ENCODE measurements at regions not wholly inside any gene's neighbourhood (a gene's known extent, or its start where the extent isn't known, plus 50 kb on each side); places are given as distances from the start of the nearest gene placed in this dataset.
"Not testable (repeated sequence)": the region's sequence is repeated elsewhere in the genome, so short reads cannot be mapped to it uniquely, and the experiment has no call there.

DNA sequence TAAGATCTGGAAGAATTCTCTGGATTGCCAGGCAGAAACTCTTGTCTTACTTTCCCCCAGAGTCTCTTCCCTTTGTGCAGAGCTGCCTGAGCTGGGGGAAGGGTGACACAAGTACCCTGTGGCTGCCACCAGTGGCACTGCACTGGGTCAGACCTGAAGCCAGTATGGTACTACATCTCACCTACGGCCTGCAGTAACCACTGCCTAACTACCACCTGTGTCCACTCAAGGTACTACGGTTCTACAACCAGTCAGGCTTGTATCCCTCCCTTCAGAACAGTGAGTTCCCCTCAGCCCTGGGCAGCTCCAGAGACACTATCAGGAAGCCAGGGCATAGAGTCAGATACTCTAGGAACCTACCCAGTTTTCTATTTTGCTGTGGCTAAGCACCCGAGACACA, 212.0 kb upstream of the POU5F2 start:
- Mint-ChIP-seq H3K27me3 (no peaks in the 10 kb centered on the region), H3K27ac (no peak overlapping the region), H3K9me3 (no peaks in the 10 kb centered on the region), H3K36me3 (no peaks in the 10 kb centered on the region), H3K4me3 (no peak overlapping the region), H3K4me1 (ENCODE audit: low read depth in 2 of 2) (peaks cover 0 to 7% of the 10 kb centered on the region in 2 donors)
- ATAC-seq (peak in 1 of 2 donors; percentile 28), DNase-seq (ENCODE audit: low spot score) (no peak)

DNA sequence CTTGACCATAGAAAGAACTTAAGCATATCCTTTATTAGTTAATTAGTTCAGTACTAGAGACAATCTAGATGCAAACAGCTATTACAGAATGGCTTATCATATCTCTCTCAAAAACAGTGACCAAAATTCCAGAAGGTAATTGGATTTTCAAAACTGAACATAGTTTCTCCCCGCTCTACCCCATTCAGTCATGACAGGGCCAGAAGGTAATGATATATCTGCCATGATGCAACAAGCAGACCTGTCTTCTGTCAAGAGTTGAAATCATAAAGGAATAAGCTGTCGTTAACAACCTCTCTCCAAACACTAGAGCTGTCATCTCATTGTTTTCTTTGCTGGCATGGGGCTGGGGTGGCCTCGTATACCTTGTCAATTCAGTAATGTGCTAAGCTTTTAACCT, 200.5 kb upstream of the POU5F2 start:
- Mint-ChIP-seq H3K4me3 (no peak overlapping the region), H3K27ac (no peak overlapping the region), H3K27me3 (no peaks in the 10 kb centered on the region), H3K9me3 (no peaks in the 10 kb centered on the region), H3K36me3 (no peaks in the 10 kb centered on the region), H3K4me1 (ENCODE audit: low read depth in 2 of 2) (peaks cover 12 to 13% of the 10 kb centered on the region in 2 donors)
- ATAC-seq (no peak), DNase-seq (ENCODE audit: low spot score) (no peak)

DNA sequence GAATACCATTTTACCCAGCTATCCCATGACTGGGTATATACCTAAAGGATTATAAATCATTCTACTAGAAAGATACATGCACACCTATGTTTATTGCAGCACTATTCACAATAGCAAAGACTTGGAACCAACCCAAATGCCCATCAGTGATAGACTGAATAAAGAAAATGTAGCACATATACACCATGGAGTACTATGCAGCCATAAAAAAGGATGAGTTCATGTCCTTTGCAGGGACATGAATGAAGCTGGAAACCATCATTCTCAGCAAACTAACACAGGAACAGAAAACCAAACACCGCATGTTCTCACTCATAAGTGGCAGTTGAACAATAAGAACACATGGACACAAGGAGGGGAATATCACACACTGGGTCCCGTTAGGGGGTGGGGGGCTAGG, 191.9 kb upstream of the POU5F2 start:
- DNase-seq (ENCODE audit: low spot score); ATAC-seq; H3K4me3 Mint-ChIP-seq; H3K36me3 Mint-ChIP-seq; H3K27ac Mint-ChIP-seq; H3K9me3 Mint-ChIP-seq; H3K27me3 Mint-ChIP-seq; H3K4me1 Mint-ChIP-seq (ENCODE audit: low read depth in 2 of 2): not testable (repeated sequence)

GRCh38 chr5:93930098-93930497, 188.7 kb upstream of the POU5F2 start:
- Mint-ChIP-seq H3K27me3 (no peaks in the 10 kb centered on the region), H3K27ac (no peak overlapping the region), H3K9me3 (no peaks in the 10 kb centered on the region), H3K4me3 (no peak overlapping the region), H3K36me3 (no peaks in the 10 kb centered on the region), H3K4me1 (ENCODE audit: low read depth in 2 of 2) (peaks cover 0 to 8% of the 10 kb centered on the region in 2 donors)
- DNase-seq (ENCODE audit: low spot score) (no peak), ATAC-seq (no peak)

DNA sequence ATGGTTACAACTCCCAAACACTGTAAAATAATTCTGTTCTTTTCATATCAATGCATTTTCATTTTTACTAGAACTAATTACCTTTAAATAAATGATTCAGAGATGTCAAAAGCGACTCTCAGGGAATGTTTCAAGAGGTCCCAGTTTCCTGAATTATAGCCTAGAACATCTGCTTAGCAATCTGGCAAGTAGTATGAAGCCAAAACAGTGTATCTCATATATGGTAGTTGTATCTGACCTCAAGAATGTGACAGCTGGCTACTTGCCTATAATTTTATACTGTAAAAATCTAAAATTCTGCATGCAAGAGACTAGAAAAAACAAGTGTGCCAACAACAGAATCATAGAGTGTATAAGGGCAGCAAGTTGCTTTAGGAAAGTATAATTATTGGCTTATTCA, 187.7 kb upstream of the POU5F2 start:
- Mint-ChIP-seq H3K4me3 (no peak overlapping the region), H3K27me3 (no peaks in the 10 kb centered on the region), H3K27ac (no peak overlapping the region), H3K36me3 (no peaks in the 10 kb centered on the region), H3K4me1 (ENCODE audit: low read depth in 2 of 2) (peaks cover 0 to 12% of the 10 kb centered on the region in 2 donors), H3K9me3 (no peaks in the 10 kb centered on the region)
- DNase-seq (ENCODE audit: low spot score) (no peak), ATAC-seq (no peak)

DNA sequence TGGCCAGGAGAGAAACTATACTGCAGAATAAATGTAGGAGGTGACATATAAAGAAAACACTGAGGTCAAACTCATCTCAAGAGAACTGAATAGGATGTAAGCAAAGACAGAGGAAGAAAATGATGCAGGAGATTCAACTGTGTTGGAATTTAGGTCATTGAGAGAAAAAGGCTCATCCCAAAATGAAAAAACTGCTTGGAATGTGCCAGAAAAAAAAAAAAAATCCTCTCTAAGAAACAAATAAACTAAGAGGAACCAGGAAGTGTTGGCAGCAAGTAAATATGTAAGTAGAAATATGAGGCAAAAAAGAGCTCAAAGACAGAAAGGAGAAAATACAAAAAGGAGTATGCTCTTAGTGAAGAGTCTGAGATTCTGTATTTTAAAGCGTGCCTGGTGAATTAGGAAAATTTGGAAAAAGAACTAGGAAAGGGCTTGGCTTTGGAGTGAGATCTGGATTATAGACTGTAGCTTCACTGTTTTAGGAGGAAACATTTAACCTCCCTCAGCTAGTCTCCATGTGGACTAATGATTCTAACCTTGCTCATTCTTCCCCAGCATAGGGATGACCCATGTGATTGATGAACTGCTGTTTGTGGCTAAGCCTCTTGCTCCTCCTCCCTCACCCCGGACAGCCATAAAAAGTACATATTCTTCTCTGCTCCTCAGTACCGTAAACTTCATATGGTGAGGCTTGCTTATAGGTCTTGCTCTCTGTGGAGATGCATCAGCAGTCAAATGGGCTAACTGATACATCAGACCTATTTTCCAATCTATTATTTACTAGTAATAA, 185.6 kb upstream of the POU5F2 start:
- H3K9me3 Mint-ChIP-seq, result no peaks in the 10 kb centered on the region
- no peak overlapping the region for H3K27ac Mint-ChIP-seq

GRCh38 chr5:93925321-93925720, 183.9 kb upstream of the POU5F2 start:
- Mint-ChIP-seq H3K27ac (no peak overlapping the region), H3K4me1 (ENCODE audit: low read depth in 2 of 2) (peaks cover 0 to 15% of the 10 kb centered on the region in 2 donors), H3K9me3 (no peaks in the 10 kb centered on the region), H3K27me3 (no peaks in the 10 kb centered on the region), H3K36me3 (no peaks in the 10 kb centered on the region), H3K4me3 (no peak overlapping the region)
- ATAC-seq, result no peak
- no peak for DNase-seq (ENCODE audit: low spot score)

More for the DNA sequence above, 185.6 kb upstream of the POU5F2 start:
- H3K4me1 Mint-ChIP-seq (ENCODE audit: low read depth in 2 of 2), result peaks cover 0 to 14% of the 10 kb centered on the region in 2 donors
- H3K4me3 Mint-ChIP-seq, result no peak overlapping the region
- ATAC-seq (no peak), DNase-seq (ENCODE audit: low spot score) (no peak)
- no peaks in the 10 kb centered on the region for H3K27me3 Mint-ChIP-seq
- H3K36me3 Mint-ChIP-seq, result no peaks in the 10 kb centered on the region

- H3K9me3 Mint-ChIP-seq, result no peaks in the 10 kb centered on the region
- peaks cover 0 to 15% of the 10 kb centered on the region in 2 donors for H3K4me1 Mint-ChIP-seq (ENCODE audit: low read depth in 2 of 2)
- no peak overlapping the region for H3K27ac Mint-ChIP-seq
- no peaks in the 10 kb centered on the region for H3K27me3 Mint-ChIP-seq
- DNase-seq (ENCODE audit: low spot score), result no peak
- no peak for ATAC-seq
- no peak overlapping the region for H3K4me3 Mint-ChIP-seq
- no peaks in the 10 kb centered on the region for H3K36me3 Mint-ChIP-seq
Measured at GRCh38 chr5:93924628-93925027, 183.2 kb upstream of the POU5F2 start.

DNA sequence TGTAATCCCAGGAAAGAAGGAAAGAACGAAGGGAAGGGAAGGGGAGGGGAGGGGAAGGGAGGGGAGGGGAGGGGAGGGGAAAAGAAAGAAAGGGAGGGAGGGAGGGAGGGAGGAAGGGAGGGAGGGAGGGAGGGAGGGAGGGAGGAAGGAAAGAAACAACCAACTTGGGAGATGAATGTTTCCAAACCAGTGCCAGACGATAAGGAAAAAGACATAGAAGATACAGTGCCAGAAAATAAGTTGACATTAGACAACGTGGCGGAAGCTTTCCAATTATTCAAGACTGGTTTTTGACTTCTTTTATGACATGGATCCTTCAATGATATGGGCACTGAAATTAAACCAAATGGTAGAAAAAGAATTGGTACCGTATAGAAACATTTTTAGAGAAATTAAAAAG, 181.2 kb upstream of the POU5F2 start:
- peaks cover 0 to 15% of the 10 kb centered on the region in 2 donors for H3K4me1 Mint-ChIP-seq (ENCODE audit: low read depth in 2 of 2)
- ATAC-seq (no peak), DNase-seq (ENCODE audit: low spot score) (no peak)
- no peak overlapping the region for H3K4me3 Mint-ChIP-seq
- no peak overlapping the region for H3K27ac Mint-ChIP-seq
- no peaks in the 10 kb centered on the region for H3K36me3 Mint-ChIP-seq
- no peaks in the 10 kb centered on the region for H3K27me3 Mint-ChIP-seq
- H3K9me3 Mint-ChIP-seq, result no peaks in the 10 kb centered on the region

- no peak overlapping the region for H3K4me3 Mint-ChIP-seq
- no peak overlapping the region for H3K27ac Mint-ChIP-seq
- no peaks in the 10 kb centered on the region for H3K36me3 Mint-ChIP-seq
Measured at GRCh38 chr5:93921001-93921400, 179.6 kb upstream of the POU5F2 start.

DNA sequence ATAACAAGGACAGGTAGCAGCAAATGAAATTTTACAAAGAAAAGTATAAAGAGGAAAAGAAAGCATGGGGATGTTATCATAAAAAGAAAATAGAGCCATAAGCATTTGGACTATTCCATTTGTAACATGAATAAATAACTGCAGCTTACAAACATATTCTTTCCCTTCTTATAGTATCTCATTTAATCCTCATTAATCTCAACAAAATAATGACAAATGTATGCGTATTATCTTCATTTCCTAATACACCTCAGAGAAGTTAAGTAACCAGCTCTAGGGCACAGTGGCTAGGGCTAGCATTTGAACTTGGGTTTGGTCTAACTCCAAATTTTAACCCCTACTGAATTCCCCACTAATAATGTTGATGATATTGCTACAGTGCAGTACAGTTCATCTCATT, 175.5 kb upstream of the POU5F2 start:
- no peaks in the 10 kb centered on the region for H3K36me3 Mint-ChIP-seq
- H3K27me3 Mint-ChIP-seq, result no peaks in the 10 kb centered on the region
- no peak overlapping the region for H3K27ac Mint-ChIP-seq
- H3K4me1 Mint-ChIP-seq (ENCODE audit: low read depth in 2 of 2), result no peaks in the 10 kb centered on the region
- H3K4me3 Mint-ChIP-seq, result no peak overlapping the region
- no peaks in the 10 kb centered on the region for H3K9me3 Mint-ChIP-seq
- DNase-seq (ENCODE audit: low spot score), result no peak
- no peak for ATAC-seq

More at GRCh38 chr5:93921001-93921400, 179.6 kb upstream of the POU5F2 start:
- Mint-ChIP-seq H3K4me1 (ENCODE audit: low read depth in 2 of 2) (peaks cover 0 to 12% of the 10 kb centered on the region in 2 donors), H3K27me3 (no peaks in the 10 kb centered on the region), H3K9me3 (no peaks in the 10 kb centered on the region)
- ATAC-seq (no peak), DNase-seq (ENCODE audit: low spot score) (no peak)

GRCh38 chr5:93915142-93915553, 173.7 kb upstream of the POU5F2 start:
- H3K27me3 Mint-ChIP-seq, result no peaks in the 10 kb centered on the region
- DNase-seq (ENCODE audit: low spot score) (no peak), ATAC-seq (no peak)
- no peaks in the 10 kb centered on the region for H3K36me3 Mint-ChIP-seq
- H3K9me3 Mint-ChIP-seq, result no peaks in the 10 kb centered on the region
- H3K27ac Mint-ChIP-seq, result peak overlapping the region in 1 of 2 donors; percentile 5
- H3K4me3 Mint-ChIP-seq, result no peak overlapping the region
- peaks cover 0 to 3% of the 10 kb centered on the region in 2 donors for H3K4me1 Mint-ChIP-seq (ENCODE audit: low read depth in 2 of 2)

DNA sequence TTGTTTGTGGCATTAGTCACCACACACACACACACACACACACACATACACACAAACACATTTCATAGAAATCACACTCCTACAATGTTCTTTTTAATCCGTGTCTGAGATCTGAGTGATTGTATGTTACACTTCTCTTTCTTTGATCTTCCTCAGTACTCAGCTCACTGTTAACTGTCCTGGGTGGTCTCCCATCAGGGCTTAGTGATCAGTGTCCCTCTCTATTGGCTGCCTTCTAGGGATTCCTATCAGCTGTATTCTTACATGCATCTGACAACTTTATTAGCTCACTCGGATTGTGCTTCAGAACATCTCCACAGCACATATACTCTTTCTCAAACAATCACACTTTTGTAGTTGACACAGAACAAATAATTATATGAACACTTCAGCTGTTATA, 170.2 kb upstream of the POU5F2 start:
- Mint-ChIP-seq H3K36me3 (no peaks in the 10 kb centered on the region), H3K9me3 (no peaks in the 10 kb centered on the region), H3K4me3 (no peak overlapping the region), H3K4me1 (ENCODE audit: low read depth in 2 of 2) (peaks cover 0 to 3% of the 10 kb centered on the region in 2 donors), H3K27ac (no peak overlapping the region), H3K27me3 (no peaks in the 10 kb centered on the region)
- DNase-seq (ENCODE audit: low spot score) (no peak), ATAC-seq (no peak)

GRCh38 chr5:93909356-93909755, 168.0 kb upstream of the POU5F2 start:
- DNase-seq (ENCODE audit: low spot score) (no peak), ATAC-seq (no peak)
- H3K9me3 Mint-ChIP-seq, result no peaks in the 10 kb centered on the region
- no peak overlapping the region for H3K4me3 Mint-ChIP-seq
- H3K36me3 Mint-ChIP-seq, result no peaks in the 10 kb centered on the region
- no peaks in the 10 kb centered on the region for H3K27me3 Mint-ChIP-seq
- no peak overlapping the region for H3K27ac Mint-ChIP-seq
- H3K4me1 Mint-ChIP-seq (ENCODE audit: low read depth in 2 of 2), result peaks cover 0 to 3% of the 10 kb centered on the region in 2 donors

DNA sequence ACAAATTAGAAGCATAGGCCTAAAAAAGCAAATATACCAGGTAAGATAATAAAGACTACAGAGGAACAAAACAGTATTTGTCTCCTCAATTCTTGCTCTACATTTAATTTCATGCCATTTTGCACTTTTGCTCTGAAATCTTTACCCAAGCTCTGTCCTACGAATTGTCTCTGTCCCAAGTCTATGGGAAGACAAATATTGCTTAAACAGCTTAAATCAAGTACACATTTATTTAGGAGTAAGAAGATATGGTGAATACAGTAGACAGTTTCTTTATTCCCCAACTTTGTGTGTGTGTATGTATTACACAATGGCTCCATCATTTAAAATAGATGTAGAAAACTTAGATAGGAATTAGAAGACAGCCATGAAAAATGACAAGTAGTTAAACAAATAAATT, 163.5 kb upstream of the POU5F2 start:
- no peaks in the 10 kb centered on the region for H3K27me3 Mint-ChIP-seq
- no peak overlapping the region for H3K27ac Mint-ChIP-seq
- H3K4me3 Mint-ChIP-seq, result no peak overlapping the region

More for the DNA sequence above, 163.5 kb upstream of the POU5F2 start:
- DNase-seq (ENCODE audit: low spot score), result no peak
- ATAC-seq, result no peak
- no peaks in the 10 kb centered on the region for H3K9me3 Mint-ChIP-seq
- H3K36me3 Mint-ChIP-seq, result no peaks in the 10 kb centered on the region
- H3K4me1 Mint-ChIP-seq (ENCODE audit: low read depth in 2 of 2), result no peaks in the 10 kb centered on the region
